ENCODE measurements at regions not wholly inside any gene's neighbourhood (a gene's known extent, or its start where the extent isn't known, plus 50 kb on each side); places are given as distances from the start of the nearest gene placed in this dataset.

GRCh38 chr2:217215877-217216276 is 356.0 kb upstream of the TNP1 start:
- no peak for TF ChIP-seq CTCF (IDR thresholded peaks at IDR 0.05; ENCODE audit: low read depth, low read length, poor library complexity, severe bottlenecking)
- TF ChIP-seq EZH2phosphoT487 (IDR thresholded peaks at IDR 0.05; ENCODE audit: borderline replicate concordance, low read length) = no peak

Measured in DOHH2 (cell line).